Urinary bladder (tissue), 3 donors: ENCODE measurements at regions not wholly inside any gene's neighbourhood (a gene's known extent, or its start where the extent isn't known, plus 50 kb on each side); places are given as distances from the start of the nearest gene placed in this dataset.

Experiments used
- DNase-seq: peaks from one replicate; pipeline ENCODE4 v3.0.0-alpha.2; 2015; ENCODE audit errors: extremely low spot score
- H3K27ac ChIP-seq: one replicate; pipeline ENCODE4 v1.5.1; 2013; ENCODE audit warnings: low read depth, mild to moderate bottlenecking, moderate library complexity
- H3K36me3 ChIP-seq: one replicate; pipeline ENCODE4 v1.6.1; 2013; ENCODE audit warnings: mild to moderate bottlenecking, moderate library complexity; ENCODE audit not compliant: insufficient read depth
- H3K4me1 ChIP-seq: one replicate; pipeline ENCODE4 v1.6.1; 2013; ENCODE audit warnings: mild to moderate bottlenecking, moderate library complexity; ENCODE audit not compliant: insufficient read depth
- H3K4me3 ChIP-seq: one replicate; pipeline ENCODE4 v1.5.1; 2013; ENCODE audit warnings: low read depth, low read length
- WGBS: extraction: QIAGEN DNeasy Blood & Tissue Kit; methylation state at CpG from one replicate; pipeline ENCODE4 v1.1.7; 2013; 5-methylcytosine and 5-hydroxymethylcytosine counted together
- donor health status: healthy with polysubstance abuse.
- donor health status: healthy.

DNA sequence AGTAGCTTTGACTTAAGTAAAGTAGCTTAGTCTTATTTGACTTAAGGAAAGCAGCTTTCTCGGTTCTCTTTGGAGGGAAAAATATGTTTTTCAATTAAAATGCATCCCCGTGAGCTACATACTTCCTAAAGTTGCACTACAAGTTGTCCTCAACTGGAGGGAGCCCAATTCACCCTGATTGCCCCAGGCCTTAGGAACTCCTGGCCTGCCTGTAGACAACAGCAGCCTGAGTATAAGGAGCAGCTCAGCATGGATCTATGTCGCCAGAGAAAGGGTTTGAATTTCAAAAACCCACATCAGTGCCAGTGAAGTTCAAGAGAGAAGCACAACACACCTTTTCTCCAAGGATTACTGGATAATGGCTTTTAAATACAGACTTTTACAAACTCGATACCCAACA lies 772.0 kb downstream of the TNS3 start:
- 93% methylated on average over 4 of the region's 4 CpGs for WGBS

GRCh38 chr7:46806856-46807255 lies 775.1 kb downstream of the TNS3 start:
- DNase-seq: no peak
- no peaks in the 10 kb centered on the region for H3K36me3 ChIP-seq
- WGBS: 82% methylated on average over 3 of the region's 3 CpGs
- no peaks in the 10 kb centered on the region for H3K4me1 ChIP-seq
- no peak overlapping the region for H3K27ac ChIP-seq
- H3K4me3 ChIP-seq: no peak overlapping the region

More for the DNA sequence above, 772.0 kb downstream of the TNS3 start:
- no peak overlapping the region for H3K4me3 ChIP-seq
- no peaks in the 10 kb centered on the region for H3K36me3 ChIP-seq
- H3K27ac ChIP-seq: no peak overlapping the region
- no peak for DNase-seq
- H3K4me1 ChIP-seq: no peaks in the 10 kb centered on the region

DNA sequence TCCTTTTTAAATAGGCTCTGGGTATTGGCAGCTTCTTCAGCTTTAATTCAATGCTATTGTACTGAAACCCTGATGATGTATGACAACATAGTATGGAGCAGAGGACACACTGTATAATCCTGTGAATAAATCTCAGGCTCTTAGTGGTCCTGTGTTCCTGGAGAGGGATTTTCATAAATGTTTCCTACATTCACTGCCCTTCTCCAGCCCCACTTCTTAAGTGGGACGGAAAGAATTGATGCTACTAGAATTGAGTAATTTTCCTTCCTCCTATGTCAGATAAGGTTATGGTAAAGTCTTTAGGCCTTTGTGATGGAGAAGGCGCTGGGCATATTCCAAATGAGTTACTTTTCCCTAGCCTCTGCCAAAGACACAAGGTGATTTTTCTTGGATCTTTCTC lies 779.4 kb downstream of the TNS3 start:
- no peaks in the 10 kb centered on the region for H3K36me3 ChIP-seq
- WGBS: 95% methylated on average over 2 of the region's 2 CpGs
- no peak for DNase-seq
- H3K27ac ChIP-seq: no peak overlapping the region
- H3K4me3 ChIP-seq: no peak overlapping the region
- H3K4me1 ChIP-seq: no peaks in the 10 kb centered on the region

GRCh38 chr7:46791188-46791587 lies 790.7 kb downstream of the TNS3 start:
- 83% methylated on average over 1 of the region's 1 CpG for WGBS
- H3K36me3 ChIP-seq: no peaks in the 10 kb centered on the region
- no peak overlapping the region for H3K4me3 ChIP-seq
- no peak overlapping the region for H3K27ac ChIP-seq
- no peaks in the 10 kb centered on the region for H3K4me1 ChIP-seq
- no peak for DNase-seq

GRCh38 chr7:46786995-46787394 lies 794.9 kb downstream of the TNS3 start:
- DNase-seq: no peak
- WGBS: 88% methylated on average over 3 of the region's 3 CpGs
- Histone ChIP-seq H3K27ac (no peak overlapping the region), H3K4me1 (no peaks in the 10 kb centered on the region), H3K4me3 (no peak overlapping the region), H3K36me3 (no peaks in the 10 kb centered on the region)

DNA sequence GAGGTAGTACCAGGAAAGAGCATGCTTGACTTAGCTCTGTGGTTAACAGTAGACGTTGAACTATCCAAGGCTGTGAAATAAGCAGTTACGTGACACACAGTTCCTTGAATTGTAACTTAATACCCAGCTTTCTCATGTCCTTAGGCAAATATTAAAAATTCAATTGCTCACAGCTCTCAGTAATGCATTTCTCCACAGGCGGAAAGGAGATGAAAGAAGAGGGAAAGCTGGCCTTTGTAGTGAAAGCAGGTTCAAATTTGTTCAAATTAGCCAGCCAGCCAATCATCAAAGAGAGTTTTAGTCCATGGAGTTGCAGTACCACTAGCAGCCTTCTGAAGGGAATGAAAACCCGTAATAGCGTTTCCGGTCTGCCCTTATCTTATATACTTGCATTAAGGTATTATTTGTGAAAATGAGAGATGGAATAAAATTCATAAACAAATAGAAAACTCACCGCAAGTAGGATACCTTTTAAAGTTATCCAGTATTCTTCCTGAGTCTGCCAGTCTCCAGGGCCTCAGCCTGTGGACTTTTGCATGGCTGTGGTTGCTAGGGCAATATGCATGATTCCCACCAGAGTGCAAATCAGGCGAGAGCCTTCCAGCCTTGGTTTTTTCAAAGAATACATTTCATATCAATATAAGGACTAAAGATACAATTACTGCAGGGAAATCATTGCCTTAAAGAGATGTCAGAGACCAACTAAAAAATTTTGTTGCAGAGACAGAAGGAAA lies 795.5 kb downstream of the TNS3 start:
- H3K4me1 ChIP-seq: no peaks in the 10 kb centered on the region
- peak; percentile 21 for DNase-seq
- H3K36me3 ChIP-seq: no peaks in the 10 kb centered on the region
- no peak overlapping the region for H3K4me3 ChIP-seq
- no peak overlapping the region for H3K27ac ChIP-seq
- WGBS: 82% methylated on average over 8 of the region's 8 CpGs

GRCh38 chr7:46784732-46785131 lies 797.2 kb downstream of the TNS3 start:
- no peaks in the 10 kb centered on the region for H3K4me1 ChIP-seq
- no peaks in the 10 kb centered on the region for H3K36me3 ChIP-seq
- DNase-seq: no peak
- no peak overlapping the region for H3K27ac ChIP-seq
- H3K4me3 ChIP-seq: no peak overlapping the region
- whole genome bisulfite sequencing: 86% methylated on average over 1 of the region's 1 CpG

GRCh38 chr7:46781901-46782439 lies 799.9 kb downstream of the TNS3 start:
- Histone ChIP-seq H3K4me1 (no peaks in the 10 kb centered on the region), H3K27ac (no peak overlapping the region), H3K4me3 (no peak overlapping the region), H3K36me3 (no peaks in the 10 kb centered on the region)
- WGBS: 80% methylated on average over 2 of the region's 2 CpGs
- DNase-seq: no peak

DNA sequence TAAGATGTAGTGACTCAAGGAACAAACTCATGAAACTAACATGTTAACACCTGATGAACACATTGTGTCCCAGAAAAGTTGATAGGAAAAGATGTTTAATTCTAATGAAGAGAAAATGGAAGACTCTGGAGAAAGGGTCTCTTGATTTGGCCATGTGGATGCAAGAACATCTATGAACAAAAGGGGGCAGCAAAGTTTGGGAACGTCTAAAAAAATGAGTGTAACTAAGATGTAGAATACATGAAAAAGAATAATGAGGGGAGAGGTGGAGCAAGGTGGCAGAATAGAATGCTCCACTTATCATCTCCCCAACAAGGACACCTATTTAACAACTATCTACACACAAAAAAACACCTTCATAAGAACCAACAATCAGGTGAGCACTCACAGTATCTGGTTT lies 805.1 kb downstream of the TNS3 start:
- no peak overlapping the region for H3K4me3 ChIP-seq
- DNase-seq: no peak
- 28% methylated on average over 1 of the region's 1 CpG for WGBS
- H3K36me3 ChIP-seq: no peaks in the 10 kb centered on the region
- H3K27ac ChIP-seq: no peak overlapping the region
- H3K4me1 ChIP-seq: no peaks in the 10 kb centered on the region

- Histone ChIP-seq H3K4me3 (no peak overlapping the region), H3K4me1 (no peaks in the 10 kb centered on the region), H3K36me3 (no peaks in the 10 kb centered on the region), H3K27ac (no peak overlapping the region)
- WGBS: 59% methylated on average over 2 of the region's 2 CpGs
- DNase-seq: no peak
These were observed 806.1 kb downstream of the TNS3 start for GRCh38 chr7:46775776-46776175.

- Histone ChIP-seq H3K4me3 (no peak overlapping the region), H3K27ac (no peak overlapping the region), H3K36me3 (no peaks in the 10 kb centered on the region), H3K4me1 (no peaks in the 10 kb centered on the region)
- 88% methylated on average over 1 of the region's 1 CpG for WGBS
- no peak for DNase-seq
These were observed 806.9 kb downstream of the TNS3 start for GRCh38 chr7:46775020-46775419.

DNA sequence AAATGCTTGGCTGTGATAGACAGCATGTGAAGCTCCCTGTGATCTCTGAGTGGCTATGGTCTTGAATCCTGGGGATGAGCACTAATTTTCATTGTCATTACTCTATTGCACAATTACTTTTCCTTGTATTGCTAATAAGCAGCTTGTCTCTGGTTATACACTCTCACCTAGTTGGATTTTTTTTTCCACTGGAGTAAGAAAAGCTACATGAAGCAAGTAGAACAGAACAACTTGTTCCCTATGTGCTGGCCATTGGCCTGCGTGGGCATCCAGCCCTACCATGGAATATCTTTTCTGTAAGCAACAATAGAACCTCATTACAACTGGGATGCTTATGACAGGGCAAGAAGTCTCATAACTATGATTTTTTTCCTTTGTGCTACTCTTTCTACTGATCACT lies 807.4 kb downstream of the TNS3 start:
- DNase-seq: no peak
- Histone ChIP-seq H3K27ac (no peak overlapping the region), H3K4me3 (no peak overlapping the region), H3K4me1 (no peaks in the 10 kb centered on the region), H3K36me3 (no peaks in the 10 kb centered on the region)
- 97% methylated on average over 1 of the region's 1 CpG for WGBS

DNA sequence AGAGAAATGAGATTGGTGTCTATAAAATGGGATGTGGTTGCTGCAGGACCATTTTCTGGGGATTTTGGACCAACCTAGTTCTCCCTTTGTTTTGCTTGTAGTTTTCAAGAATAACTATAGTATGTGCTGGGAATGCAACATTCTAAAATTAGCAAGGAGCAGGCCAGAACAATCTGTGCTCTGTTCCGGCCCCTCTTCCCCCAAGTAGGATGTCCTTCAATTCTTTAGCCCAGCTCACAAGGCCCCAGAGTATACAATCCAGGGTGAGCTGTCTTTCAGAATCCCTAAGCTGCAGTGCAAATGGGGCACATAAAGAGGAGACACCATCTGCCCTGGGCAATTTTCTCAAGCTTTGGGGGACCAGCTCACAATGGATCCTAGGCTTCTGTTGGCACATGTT lies 809.1 kb downstream of the TNS3 start:
- Histone ChIP-seq H3K27ac (no peak overlapping the region), H3K36me3 (no peaks in the 10 kb centered on the region), H3K4me3 (no peak overlapping the region), H3K4me1 (no peaks in the 10 kb centered on the region)
- DNase-seq: no peak
- 74% methylated on average over 1 of the region's 1 CpG for WGBS

DNA sequence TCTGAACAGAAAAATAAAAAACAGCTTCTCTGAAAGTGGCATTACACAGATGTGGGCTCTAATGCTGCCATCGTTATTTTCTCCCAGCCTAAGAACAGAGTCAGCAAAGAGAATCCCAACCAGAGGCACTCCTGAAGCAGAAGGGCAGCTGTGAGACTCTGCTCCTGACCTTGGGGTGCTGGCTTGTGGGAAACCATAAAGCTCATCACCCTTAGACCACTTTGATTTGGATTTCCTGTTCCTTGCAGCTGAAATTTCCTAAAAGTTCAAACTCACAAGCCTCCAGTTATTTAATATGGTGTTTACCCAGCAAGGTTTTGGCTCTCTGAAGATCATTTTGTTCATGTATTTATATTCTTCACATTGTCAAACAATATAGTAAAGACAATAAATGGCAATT lies 814.8 kb downstream of the TNS3 start:
- Histone ChIP-seq H3K36me3 (no peaks in the 10 kb centered on the region), H3K27ac (no peak overlapping the region), H3K4me3 (no peak overlapping the region), H3K4me1 (no peaks in the 10 kb centered on the region)
- no peak for DNase-seq
- WGBS: 74% methylated on average over 1 of the region's 1 CpG
